ENCODE measurements at regions not wholly inside any gene's neighbourhood (a gene's known extent, or its start where the extent isn't known, plus 50 kb on each side); places are given as distances from the start of the nearest gene placed in this dataset.

- H3K36me3 ChIP-seq (ENCODE audit: insufficient read depth), result no peaks in the 10 kb centered on the region
- WGBS, result 82% methylated on average over 1 of the region's 1 CpG
- no peak overlapping the region for H3K27ac ChIP-seq (ENCODE audit: low read depth)
- H3K4me3 ChIP-seq (ENCODE audit: low read depth, low read length), result no peak overlapping the region
- H3K4me1 ChIP-seq (ENCODE audit: insufficient read depth), result no peaks in the 10 kb centered on the region
- DNase-seq (ENCODE audit: extremely low spot score), result no peak
These were observed 576.1 kb downstream of the NOVA1 start for GRCh38 chr14:26021759-26022158.

GRCh38 chr14:26017270-26017669 lies 580.6 kb downstream of the NOVA1 start:
- WGBS, result 77% methylated on average over 4 of the region's 4 CpGs
- DNase-seq (ENCODE audit: extremely low spot score), result no peak
- H3K27ac ChIP-seq (ENCODE audit: low read depth), result no peak overlapping the region
- H3K4me3 ChIP-seq (ENCODE audit: low read depth, low read length), result no peak overlapping the region
- no peaks in the 10 kb centered on the region for H3K4me1 ChIP-seq (ENCODE audit: insufficient read depth)
- H3K36me3 ChIP-seq (ENCODE audit: insufficient read depth), result no peaks in the 10 kb centered on the region

- Histone ChIP-seq H3K4me1 (ENCODE audit: insufficient read depth) (no peaks in the 10 kb centered on the region), H3K27ac (ENCODE audit: low read depth) (no peak overlapping the region), H3K36me3 (ENCODE audit: insufficient read depth) (no peaks in the 10 kb centered on the region), H3K4me3 (ENCODE audit: low read depth, low read length) (no peak overlapping the region)
- no peak for DNase-seq (ENCODE audit: extremely low spot score)
- 47% methylated on average over 2 of the region's 2 CpGs for WGBS
These were observed 589.5 kb downstream of the NOVA1 start for GRCh38 chr14:26008290-26008689.

- H3K4me3 ChIP-seq (ENCODE audit: low read depth, low read length), result no peak overlapping the region
- DNase-seq (ENCODE audit: extremely low spot score), result no peak
- no peaks in the 10 kb centered on the region for H3K4me1 ChIP-seq (ENCODE audit: insufficient read depth)
- H3K36me3 ChIP-seq (ENCODE audit: insufficient read depth), result no peaks in the 10 kb centered on the region
- WGBS, result 83% methylated on average over 2 of the region's 2 CpGs
- H3K27ac ChIP-seq (ENCODE audit: low read depth), result no peak overlapping the region
These were observed 593.5 kb downstream of the NOVA1 start for GRCh38 chr14:26004342-26004741.

GRCh38 chr14:25993830-25994229 lies 604.0 kb downstream of the NOVA1 start:
- Histone ChIP-seq H3K27ac (ENCODE audit: low read depth) (no peak overlapping the region), H3K4me1 (ENCODE audit: insufficient read depth) (no peaks in the 10 kb centered on the region), H3K36me3 (ENCODE audit: insufficient read depth) (no peaks in the 10 kb centered on the region), H3K4me3 (ENCODE audit: low read depth, low read length) (no peak overlapping the region)
- no peak for DNase-seq (ENCODE audit: extremely low spot score)

- Histone ChIP-seq H3K4me1 (ENCODE audit: insufficient read depth) (no peaks in the 10 kb centered on the region), H3K4me3 (ENCODE audit: low read depth, low read length) (no peak overlapping the region), H3K27ac (ENCODE audit: low read depth) (no peak overlapping the region), H3K36me3 (ENCODE audit: insufficient read depth) (no peaks in the 10 kb centered on the region)
- no peak for DNase-seq (ENCODE audit: extremely low spot score)
- 31% methylated on average over 3 of the region's 3 CpGs for WGBS
These were observed 609.3 kb downstream of the NOVA1 start for GRCh38 chr14:25988536-25988935.

- DNase-seq (ENCODE audit: extremely low spot score), result no peak
- H3K4me3 ChIP-seq (ENCODE audit: low read depth, low read length), result no peak overlapping the region
- 83% methylated on average over 3 of the region's 3 CpGs for WGBS
- H3K36me3 ChIP-seq (ENCODE audit: insufficient read depth), result no peaks in the 10 kb centered on the region
- no peak overlapping the region for H3K27ac ChIP-seq (ENCODE audit: low read depth)
- no peaks in the 10 kb centered on the region for H3K4me1 ChIP-seq (ENCODE audit: insufficient read depth)
These were observed 642.1 kb downstream of the NOVA1 start for GRCh38 chr14:25955772-25956171.

GRCh38 chr14:25953532-25954139 lies 644.2 kb downstream of the NOVA1 start:
- no peak for DNase-seq (ENCODE audit: extremely low spot score)
- Histone ChIP-seq H3K36me3 (ENCODE audit: insufficient read depth) (no peaks in the 10 kb centered on the region), H3K4me3 (ENCODE audit: low read depth, low read length) (no peak overlapping the region), H3K27ac (ENCODE audit: low read depth) (no peak overlapping the region), H3K4me1 (ENCODE audit: insufficient read depth) (no peaks in the 10 kb centered on the region)
- WGBS, result 31% methylated on average over 5 of the region's 5 CpGs

GRCh38 chr14:25945746-25946145 lies 652.1 kb downstream of the NOVA1 start:
- WGBS, result 72% methylated on average over 1 of the region's 1 CpG
- H3K36me3 ChIP-seq (ENCODE audit: insufficient read depth), result no peaks in the 10 kb centered on the region
- no peak overlapping the region for H3K27ac ChIP-seq (ENCODE audit: low read depth)
- H3K4me1 ChIP-seq (ENCODE audit: insufficient read depth), result no peaks in the 10 kb centered on the region
- H3K4me3 ChIP-seq (ENCODE audit: low read depth, low read length), result no peak overlapping the region
- DNase-seq (ENCODE audit: extremely low spot score), result no peak

GRCh38 chr14:25944020-25944419 lies 653.8 kb downstream of the NOVA1 start:
- H3K27ac ChIP-seq (ENCODE audit: low read depth), result no peak overlapping the region
- WGBS, result 78% methylated on average over 4 of the region's 4 CpGs

GRCh38 chr14:25943329-25943728 lies 654.5 kb downstream of the NOVA1 start:
- Histone ChIP-seq H3K27ac (ENCODE audit: low read depth) (no peak overlapping the region), H3K4me1 (ENCODE audit: insufficient read depth) (no peaks in the 10 kb centered on the region), H3K36me3 (ENCODE audit: insufficient read depth) (no peaks in the 10 kb centered on the region), H3K4me3 (ENCODE audit: low read depth, low read length) (no peak overlapping the region)
- 94% methylated on average over 1 of the region's 1 CpG for WGBS
- no peak for DNase-seq (ENCODE audit: extremely low spot score)

More at GRCh38 chr14:25944020-25944419, 653.8 kb downstream of the NOVA1 start:
- Histone ChIP-seq H3K4me1 (ENCODE audit: insufficient read depth) (no peaks in the 10 kb centered on the region), H3K4me3 (ENCODE audit: low read depth, low read length) (no peak overlapping the region), H3K36me3 (ENCODE audit: insufficient read depth) (no peaks in the 10 kb centered on the region)
- DNase-seq (ENCODE audit: extremely low spot score), result no peak

- H3K4me3 ChIP-seq (ENCODE audit: low read depth, low read length), result no peak overlapping the region
- WGBS, result 63% methylated on average over 3 of the region's 3 CpGs
- H3K27ac ChIP-seq (ENCODE audit: low read depth), result no peak overlapping the region
- no peak for DNase-seq (ENCODE audit: extremely low spot score)
- H3K36me3 ChIP-seq (ENCODE audit: insufficient read depth), result no peaks in the 10 kb centered on the region
- H3K4me1 ChIP-seq (ENCODE audit: insufficient read depth), result no peaks in the 10 kb centered on the region
These were observed 655.7 kb downstream of the NOVA1 start for GRCh38 chr14:25942090-25942489.

GRCh38 chr14:25933731-25934130 lies 664.1 kb downstream of the NOVA1 start:
- Histone ChIP-seq H3K4me3 (ENCODE audit: low read depth, low read length) (no peak overlapping the region), H3K27ac (ENCODE audit: low read depth) (no peak overlapping the region), H3K36me3 (ENCODE audit: insufficient read depth) (no peaks in the 10 kb centered on the region), H3K4me1 (ENCODE audit: insufficient read depth) (no peaks in the 10 kb centered on the region)
- WGBS, result 63% methylated on average over 3 of the region's 3 CpGs
- no peak for DNase-seq (ENCODE audit: extremely low spot score)

- no peak for DNase-seq (ENCODE audit: extremely low spot score)
- Histone ChIP-seq H3K36me3 (ENCODE audit: insufficient read depth) (no peaks in the 10 kb centered on the region), H3K4me3 (ENCODE audit: low read depth, low read length) (no peak overlapping the region), H3K4me1 (ENCODE audit: insufficient read depth) (no peaks in the 10 kb centered on the region), H3K27ac (ENCODE audit: low read depth) (no peak overlapping the region)
- WGBS, result 80% methylated on average over 7 of the region's 7 CpGs
These were observed 667.8 kb downstream of the NOVA1 start for GRCh38 chr14:25929881-25930615.
